SKM-1 treated with dmso at 0.1 percent for 144 hours (cell line): ENCODE measurements at regions not wholly inside any gene's neighbourhood (a gene's known extent, or its start where the extent isn't known, plus 50 kb on each side); places are given as distances from the start of the nearest gene placed in this dataset.
A peak's percentile ranks its signal among the peaks of the same experiment; 100 is the strongest.
"Not testable (repeated sequence)": the region's sequence is repeated elsewhere in the genome, so short reads cannot be mapped to it uniquely, and the experiment has no call there.

Source experiments
- DNase-seq: peaks from one replicate; lab custom pipeline; 2025; ENCODE audit not compliant: unreplicated experiment; lab: John Stamatoyannopoulos, UW

DNA sequence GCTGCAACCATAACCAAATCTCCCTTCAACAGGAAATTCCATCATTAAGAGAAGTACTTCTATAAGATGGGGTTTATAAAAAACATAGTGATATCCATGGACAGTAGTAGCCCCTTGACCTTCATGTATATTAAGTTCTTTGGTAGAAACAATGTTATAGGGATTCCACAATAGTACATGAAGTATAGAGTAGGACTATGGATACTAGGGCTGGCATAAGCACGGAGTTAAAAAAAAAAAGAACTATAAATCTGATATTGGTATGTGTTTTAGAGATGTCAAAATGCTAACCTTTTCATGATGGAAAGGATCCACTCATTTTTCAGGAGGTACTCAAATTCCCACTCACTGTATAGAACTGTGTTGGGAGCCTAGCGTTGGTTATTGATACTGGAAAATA is 337.6 kb downstream of the FGF10 start:
- DNase-seq, result peak; percentile 100

DNA sequence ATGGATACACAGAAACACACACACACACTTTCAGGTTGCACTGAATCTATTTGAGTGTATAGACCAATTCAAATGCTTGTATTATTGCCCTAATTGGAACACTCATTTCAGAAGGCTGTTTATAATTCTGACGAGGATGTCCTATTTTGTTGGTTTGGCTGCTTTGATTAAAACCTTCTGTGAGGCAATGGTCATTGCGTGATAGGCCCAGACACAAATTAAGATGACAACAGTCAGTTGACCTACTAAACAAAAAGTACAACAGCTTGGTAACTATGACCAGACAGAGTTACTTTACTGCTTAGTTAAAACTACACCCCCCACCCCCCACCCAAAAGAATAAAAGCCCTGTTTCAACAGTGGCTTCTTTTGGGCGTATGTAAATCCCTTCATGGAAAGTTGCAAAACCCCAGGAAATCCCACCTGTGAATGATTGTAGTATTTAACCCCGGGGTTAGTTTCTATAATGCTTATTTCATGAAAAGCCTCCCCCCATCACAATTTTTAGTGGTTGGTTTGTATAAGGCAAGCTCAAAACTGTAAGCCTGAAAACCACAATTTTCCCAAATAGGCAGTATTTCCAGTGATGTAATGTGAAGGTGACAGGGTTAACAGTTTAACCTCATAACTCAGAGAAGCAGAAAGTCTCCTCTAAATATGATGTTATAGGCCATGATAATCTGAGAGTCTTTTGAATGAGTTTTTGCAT is 340.8 kb downstream of the FGF10 start:
- DNase-seq, result no peak

DNA sequence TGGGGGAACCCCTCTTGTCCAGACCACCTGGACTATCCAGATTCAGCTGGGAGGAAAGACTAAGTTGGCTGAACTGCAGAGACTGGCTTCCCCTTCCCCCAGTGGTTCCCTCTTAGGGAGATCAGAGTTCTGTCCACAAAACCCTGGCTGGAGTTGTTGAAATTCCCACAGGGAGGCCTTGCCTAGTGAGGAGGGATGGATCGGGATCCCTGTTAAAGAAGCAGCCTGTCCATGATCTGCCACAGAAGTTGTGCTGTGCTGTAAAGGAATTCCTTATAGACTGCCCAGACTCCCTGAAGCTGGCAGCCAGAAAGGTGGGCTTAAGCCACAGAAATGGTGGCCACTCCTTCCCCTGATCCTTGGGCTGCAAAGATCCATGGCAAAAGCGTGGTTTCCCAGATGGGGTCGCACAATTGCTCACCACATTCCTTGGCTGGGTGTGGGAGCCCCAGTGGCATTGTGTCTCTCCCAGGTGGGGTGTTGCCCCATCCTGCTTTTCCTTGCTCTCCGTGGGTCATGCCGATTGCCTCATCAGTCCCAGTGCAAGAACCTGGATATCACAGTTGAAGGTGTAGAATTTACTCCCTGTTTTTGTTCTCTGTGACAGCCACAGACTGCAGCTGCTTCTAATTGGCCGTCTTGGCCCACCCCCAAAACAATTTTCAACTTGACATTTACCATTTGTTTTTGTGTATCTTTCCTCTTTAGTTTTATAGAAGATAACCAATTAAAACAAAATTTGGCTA is 342.4 kb downstream of the FGF10 start:
- DNase-seq, result no peak

DNA sequence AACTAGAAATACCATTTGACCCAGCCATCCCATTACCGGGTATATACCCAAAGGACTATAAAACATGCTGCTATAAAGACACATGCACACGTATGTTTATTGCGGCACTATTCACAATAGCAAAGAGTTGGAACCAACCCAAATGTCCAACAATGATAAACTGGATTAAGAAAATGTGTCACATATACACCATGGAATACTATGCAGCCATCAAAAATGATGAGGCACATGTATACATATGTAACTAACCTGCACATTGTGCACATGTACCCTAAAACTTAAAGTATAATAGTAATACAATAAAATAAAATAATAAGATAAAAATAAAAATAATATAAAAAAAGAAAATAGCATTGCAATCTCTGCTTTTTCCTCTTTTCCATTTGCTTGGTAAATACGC is 344.7 kb downstream of the FGF10 start:
- not testable (repeated sequence) for DNase-seq

DNA sequence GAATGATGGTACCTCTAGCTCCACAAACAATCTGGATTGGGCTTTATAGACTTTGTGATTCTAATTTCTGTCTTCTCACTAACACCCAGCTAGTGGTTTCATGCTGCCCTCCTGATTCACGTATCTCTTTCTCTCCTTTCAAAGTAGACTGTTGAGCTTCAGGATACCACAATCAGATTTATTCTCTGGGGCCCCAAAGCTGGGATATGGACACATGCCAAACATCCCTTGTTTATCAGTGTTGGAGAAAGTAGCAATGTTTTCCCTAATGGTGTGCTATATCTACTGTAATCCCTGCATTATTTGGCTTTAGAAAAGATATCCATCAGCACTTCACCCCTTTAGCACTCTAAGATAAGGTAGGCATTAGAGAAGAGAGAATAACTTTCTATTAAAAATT is 361.0 kb downstream of the FGF10 start:
- DNase-seq, result no peak

DNA sequence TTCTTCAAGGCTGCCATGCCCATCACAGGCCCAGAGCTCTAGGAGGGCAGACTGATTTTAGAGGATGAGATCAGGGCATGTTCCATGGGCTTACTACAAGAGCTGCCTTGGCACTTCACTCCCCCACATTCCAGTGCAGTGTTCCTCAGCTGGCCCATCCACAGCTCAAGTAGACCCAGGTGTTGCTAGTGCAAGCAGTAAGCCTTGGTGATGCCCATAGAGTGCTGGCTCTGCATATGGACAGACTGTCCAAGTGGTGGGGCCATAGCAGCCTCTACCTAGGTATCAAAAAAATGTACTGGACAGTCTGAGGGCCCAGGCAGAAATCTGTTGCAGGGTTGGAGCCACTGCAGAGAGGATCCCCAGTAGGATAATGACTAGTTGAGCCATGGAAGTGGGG is 366.6 kb downstream of the FGF10 start:
- DNase-seq, result no peak

DNA sequence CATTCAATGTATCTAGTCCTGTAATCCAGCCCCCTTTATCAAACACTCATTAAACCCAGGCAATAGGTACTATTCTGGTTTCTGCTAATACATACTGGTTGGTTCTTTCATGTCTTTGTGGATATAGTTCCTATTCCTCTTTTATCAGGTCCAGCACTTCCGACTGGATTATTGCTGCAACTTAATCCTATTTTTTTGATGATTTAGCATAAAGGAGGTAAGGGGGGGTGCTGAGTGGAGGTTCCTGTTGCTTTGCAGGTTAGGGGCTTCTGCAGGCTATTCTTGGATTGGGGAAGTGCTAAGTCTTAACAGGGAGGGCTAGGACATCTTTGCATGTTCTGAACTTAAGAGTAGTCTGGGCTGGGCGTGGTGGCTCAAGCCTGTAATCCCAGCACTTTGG is 377.7 kb downstream of the FGF10 start:
- DNase-seq, result no peak

DNA sequence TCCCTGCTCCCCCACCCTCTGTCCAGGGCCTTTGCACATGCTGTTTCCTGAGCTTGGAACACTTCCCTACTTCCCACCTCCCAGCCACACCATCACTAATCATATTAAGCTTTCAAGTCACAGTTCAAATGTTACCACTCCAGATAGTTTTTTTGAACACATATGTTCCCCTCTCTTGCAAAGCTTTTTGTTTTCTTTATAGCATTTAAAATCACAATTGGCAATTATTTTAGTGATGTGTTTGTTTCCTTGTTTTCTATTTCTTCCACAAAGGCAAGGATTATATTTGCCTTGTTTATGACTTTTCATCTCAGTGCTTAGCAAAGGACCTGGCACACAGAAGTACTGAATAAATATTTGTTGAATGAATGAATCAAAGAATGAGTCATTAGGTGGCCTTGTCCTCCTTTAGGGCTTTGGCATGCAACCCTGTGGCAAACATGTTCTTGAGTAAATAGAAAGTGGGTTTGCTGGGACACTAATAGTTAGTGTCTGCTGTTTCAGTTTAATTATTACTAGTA is 386.8 kb downstream of the FGF10 start:
- DNase-seq, result no peak

DNA sequence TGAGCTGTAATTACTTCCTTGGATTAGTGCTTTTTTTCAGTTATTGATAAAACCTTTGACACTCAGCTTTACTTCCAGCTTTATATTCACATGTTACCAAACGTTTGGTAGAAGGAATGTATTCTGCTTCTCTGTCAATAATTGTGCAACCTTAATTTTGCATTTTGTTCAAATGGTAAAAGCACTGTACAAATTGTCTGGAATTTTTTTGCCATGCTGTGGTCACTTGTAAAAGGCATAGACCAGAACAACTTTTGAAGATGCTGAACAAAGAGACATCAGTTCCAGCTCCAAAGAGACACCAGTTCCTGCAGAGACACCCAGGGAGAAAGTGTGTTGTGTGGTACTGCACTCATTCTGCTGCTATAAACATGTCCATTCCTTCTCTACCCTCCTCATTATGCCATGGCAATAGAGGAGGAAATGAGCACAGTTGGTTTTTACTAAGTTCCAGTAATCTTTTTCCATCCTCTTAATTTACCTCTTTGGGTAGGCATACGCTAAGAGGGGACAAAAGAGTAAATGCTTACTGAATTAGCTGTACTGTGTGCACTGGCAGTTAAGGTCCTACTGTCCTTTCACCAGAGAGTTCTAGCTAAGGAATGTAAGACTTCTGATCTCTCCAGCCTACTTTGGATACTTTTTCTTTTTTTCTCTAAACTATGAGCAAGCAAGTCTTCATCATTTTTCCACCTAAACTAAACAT is 387.4 kb downstream of the FGF10 start:
- DNase-seq, result no peak

DNA sequence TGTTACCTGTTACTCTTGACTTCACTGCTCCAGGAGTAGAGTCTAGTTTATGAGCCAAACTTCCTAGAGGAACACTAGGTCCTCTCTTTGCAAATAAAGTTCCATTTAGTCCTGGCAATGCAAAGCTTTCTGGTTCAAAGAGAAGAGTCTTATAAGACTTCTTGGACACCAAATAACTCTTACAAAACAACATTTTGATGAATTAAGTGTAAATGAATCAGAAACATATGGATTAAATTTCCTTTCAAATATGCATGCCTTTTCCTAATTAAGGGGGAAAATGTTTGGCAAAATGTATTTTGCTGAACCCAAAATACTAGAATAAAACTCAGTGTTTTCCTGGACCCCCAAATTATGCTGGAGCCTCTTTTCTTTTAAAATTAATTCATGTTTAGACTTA is 388.0 kb downstream of the FGF10 start:
- no peak for DNase-seq

DNA sequence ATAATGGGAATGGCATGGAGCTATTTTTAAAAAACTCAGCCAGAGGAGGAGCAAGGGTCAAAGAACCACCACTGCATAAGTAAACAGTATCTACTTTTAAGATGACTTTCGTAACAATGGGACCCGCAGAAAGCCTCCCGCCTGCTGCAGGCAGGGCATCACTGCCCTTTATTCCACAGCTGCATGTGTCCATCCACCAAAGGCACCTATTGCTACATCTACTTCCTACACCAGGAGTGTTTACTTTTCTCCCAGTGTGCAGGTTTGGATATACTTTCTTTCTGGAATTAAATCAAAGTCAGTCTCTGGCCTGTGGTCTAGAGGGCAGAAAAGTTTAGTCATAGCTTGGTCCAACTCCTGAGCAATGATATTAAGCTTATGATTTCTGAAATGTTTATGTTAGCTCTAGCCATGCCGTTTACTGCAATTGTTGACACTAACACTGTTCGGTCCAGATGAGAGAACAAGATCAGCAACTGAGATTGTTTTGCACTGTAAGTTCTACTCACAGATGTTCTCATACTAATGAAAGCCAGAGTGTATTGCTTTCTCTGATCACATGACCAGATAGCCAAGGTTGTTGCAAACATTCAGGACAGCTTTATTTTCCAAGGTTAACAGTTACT is 391.5 kb downstream of the FGF10 start:
- no peak for DNase-seq

DNA sequence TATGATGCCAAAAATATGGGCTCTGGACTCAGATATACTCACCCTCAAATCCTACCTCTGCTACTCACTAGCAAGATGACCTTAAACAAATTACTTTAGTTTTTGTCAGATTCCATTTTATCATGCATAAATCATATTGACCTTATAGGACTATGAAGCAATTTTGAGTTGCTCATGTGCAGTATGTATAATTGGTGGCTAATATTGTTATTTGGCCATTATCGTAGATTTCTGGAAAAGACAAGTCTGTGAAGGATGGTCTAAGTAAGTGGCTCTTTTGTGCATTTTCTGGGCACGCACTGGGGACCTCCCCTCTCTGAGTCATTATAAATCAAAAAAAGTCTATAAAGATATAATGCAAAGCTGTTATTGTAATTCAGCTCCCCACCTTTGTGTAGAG is 393.0 kb downstream of the FGF10 start:
- DNase-seq, result no peak

DNA sequence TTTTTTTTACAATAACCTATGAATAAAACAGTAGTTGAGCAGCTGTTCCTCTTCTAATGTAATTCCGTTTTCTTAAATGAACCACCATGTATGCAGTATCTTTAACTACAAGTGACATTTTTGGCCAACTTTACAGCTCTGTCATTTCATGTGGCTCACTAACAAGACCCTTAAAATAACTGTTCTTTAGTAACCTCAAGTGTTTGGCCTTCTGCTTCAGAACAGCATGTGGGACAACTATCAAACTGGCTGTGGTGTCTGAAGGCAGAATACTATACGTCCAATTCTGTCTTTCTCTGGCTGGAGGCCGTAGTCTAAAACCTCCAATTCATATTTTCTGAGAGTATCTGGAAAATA is 391.4 kb downstream of the NNT start:
- no peak for DNase-seq

DNA sequence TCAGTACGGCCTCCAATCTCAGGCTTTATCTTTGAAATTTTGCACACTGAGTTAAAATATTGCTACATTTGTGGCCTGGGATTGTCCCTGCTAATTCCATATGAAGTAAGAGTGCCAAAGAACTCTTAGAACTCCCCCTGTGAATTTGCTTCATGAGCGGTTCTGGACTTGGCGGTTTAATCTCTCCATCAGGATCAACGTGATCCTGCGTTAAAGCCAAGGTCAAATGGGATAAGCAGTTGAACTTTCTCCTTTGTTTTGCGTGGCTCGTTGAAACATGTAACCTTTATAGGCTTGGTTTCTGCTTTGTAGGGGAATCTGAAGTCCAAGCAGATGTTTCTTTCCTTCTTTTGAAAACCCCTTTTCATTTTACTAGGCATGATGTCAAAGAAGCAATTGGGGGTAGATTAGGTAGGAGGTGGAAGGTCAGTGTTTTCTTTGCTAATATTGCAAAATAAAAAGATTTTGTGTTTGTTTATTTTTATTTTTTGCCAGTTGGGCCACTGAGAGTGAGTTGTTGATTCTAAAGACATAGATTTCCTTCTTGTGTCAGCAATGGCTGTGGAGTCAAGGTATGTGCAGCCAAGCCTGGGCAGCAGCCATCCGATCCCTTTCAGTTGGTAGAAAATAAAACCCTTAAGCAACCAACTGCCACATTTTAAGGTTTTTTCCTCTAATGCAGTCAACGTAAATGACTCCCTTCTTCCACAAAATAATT is 390.8 kb downstream of the NNT start:
- DNase-seq, result no peak

DNA sequence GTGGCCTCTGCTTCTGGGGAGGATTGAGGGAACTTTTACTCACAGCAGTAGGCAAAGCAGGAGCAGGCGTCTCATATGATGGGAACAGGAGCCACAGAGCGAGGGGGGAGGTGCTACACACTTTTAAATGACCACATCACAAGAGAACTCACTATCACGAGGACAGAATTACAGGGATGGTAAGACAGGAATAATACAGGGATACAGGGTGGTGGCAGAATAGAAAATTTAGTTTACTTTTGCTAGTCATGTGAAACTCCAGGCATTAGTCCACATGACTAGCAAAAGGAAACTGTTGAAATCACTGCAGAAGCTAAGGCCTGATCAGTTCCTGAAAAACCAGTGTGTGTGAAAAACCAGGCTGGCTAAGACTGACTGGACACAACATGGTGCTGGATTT is 382.4 kb downstream of the NNT start:
- DNase-seq, result no peak

DNA sequence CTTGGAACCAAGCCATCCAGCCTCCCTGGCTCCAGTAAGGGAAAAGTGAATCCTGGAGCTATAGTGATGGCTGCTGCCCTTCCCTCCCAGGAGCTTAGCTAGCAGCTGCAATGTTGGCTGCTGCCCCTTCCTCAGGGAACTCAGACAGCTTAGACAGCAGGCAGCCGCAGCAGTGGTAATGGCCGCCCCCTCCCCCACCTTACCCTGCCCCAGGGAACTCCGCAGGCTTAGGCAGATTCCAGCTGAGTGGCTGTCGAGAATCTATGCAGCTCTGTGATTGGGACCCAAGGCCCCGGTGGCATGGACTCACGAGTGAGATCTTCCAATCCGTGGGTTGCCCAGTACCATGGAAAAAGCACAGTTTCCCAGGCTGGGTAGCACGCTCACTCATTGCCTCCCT is 378.6 kb downstream of the NNT start:
- DNase-seq, result no peak

DNA sequence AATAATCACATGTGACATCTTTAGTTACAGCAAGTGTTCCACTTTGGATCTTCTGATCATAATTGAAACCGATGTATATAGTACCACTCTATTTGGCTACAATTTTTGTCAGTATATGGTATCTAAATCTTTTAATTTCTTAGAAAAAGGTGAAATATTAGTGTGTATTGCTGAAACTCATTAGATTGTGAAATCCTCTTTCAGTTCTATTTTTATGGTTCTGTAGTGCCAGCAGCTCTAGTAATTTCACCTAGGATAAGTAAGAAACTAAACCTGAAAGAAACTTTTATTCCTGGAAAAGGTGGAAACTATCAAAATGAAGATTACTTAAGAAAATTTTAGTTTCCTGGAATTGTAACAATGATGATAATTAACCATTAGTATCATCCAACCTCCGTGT is 370.9 kb downstream of the NNT start:
- no peak for DNase-seq

DNA sequence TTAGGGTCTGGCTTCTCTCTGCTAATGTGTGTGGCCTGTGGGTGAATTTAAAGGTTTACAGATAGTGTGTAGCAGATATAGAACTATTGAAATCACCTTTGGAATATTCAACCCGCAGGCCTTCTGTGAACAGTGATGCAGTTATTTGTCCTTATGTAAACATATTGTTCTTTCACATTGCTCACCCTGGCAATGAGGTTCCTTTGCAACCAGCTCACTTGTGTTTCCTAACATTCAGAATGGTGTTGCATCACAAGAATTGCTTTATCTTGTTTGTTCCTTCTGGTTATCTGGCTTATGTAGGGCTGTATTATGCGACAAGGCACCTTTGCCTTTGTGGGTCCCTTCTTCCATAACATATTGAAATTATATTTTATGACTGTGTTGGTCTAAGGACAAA is 370.3 kb downstream of the NNT start:
- peak; percentile 0 for DNase-seq

DNA sequence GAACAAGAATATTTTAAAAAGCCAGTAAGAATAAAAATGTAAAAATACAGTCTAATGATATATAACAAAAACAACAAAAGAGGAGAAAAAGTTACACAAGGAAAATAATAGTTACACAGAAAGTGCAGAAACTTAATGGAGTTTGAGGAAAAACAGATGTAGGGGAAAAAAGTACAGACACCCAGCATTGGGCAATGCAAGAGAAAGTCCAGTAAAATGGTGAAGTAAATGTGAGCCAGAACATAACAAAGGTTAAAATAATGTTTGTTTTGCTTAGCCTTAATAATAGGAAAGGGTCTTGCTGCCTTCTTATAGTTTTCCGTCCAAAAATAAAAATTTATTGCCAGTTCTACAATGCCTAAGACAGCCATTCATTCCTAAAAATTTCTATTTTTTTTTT is 364.2 kb downstream of the NNT start:
- DNase-seq, result no peak

DNA sequence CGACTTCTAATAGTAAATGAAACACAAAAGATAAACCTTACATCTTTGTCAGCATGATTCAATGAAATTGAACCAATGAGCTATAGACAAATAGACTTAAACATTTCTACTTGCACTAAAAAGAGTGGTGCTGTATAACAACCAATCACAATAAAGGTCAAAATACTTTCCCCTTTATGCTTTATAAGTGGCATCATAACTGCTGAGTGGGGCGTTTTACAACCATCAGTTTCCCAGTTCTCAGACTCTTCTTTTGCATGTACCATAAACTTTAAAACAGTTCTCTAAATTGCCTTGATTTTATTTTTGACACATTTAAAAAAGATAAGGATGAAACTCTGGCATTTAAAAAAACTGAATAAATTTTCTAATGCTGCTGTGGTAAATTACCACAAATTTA is 356.2 kb downstream of the NNT start:
- DNase-seq, result no peak

DNA sequence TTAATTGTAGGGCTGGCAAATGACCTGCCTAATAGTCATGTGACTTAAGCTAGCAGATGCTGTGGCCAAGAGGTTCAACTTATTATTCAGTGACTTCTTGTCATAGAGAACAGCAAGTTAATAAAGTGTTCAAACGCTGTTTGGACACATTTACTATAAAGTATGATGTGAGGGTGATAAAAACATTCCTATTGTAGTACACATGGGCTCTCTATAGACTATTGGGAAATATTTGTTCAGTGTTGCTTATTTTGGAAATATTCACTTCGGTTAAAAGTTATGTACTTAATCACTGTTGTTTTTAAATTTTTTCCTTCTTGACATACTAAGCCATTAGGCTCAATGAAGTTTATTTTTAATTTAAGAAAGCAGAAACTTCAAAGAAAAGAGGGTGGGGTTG is 345.0 kb downstream of the NNT start:
- DNase-seq, result no peak
